ENCODE measurements at regions not wholly inside any gene's neighbourhood (a gene's known extent, or its start where the extent isn't known, plus 50 kb on each side); places are given as distances from the start of the nearest gene placed in this dataset.

DNA sequence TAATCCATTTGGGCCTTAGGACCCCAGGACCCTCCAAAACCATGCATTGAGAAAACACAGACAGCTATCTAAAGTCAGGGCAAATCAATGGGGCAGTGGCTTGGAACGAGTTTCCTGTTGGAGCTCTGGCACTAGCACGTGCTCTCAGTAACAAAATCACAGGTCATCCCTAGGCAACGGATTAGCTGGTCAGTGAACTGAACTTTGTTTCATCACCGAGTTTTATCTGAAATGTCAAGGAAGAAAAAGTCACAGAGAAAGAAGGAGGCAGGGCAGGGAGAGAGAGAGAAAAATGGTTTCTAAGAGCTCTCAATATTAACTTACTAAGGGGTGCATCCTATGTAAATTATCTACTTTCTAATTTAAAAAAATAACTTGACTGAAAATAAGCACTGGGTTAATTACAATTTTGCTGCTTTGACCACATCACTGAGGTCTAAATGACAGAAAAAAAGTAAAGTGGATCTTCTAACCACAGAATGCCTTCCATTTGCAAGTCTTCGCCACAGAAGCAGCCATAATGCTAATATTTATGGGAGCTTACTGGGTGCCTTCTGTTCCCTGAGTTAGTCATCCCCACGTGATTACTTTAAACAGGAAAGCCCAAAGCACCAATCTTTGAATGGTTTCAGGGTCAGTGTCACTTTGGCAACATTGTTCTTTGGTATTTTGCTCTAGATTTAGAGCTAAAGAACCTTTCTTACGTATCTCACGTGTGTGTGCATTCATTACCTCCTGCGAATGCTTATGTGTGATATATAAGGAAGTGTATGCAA, 503.9 kb downstream of the RASEF start:
- DNase-seq, result no peak

DNA sequence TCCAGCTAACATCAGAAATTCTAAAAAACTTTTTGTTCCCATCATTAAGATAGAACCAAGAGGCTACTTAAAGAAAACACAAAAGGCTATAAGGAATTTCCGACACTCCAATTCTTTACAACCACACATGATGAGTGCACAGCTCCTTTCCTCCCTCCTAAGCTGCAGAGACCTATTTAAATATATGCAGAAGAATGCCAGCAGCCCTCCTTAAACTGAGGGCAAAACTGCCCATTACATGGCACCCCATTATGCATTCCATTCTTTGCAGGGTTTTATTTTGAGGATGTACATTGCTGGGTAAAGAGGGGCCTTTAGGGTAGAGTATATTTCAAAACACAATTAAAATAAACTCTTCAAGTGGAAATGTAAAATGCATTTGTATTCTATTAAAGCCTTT, 502.9 kb downstream of the RASEF start:
- DNase-seq, result no peak

DNA sequence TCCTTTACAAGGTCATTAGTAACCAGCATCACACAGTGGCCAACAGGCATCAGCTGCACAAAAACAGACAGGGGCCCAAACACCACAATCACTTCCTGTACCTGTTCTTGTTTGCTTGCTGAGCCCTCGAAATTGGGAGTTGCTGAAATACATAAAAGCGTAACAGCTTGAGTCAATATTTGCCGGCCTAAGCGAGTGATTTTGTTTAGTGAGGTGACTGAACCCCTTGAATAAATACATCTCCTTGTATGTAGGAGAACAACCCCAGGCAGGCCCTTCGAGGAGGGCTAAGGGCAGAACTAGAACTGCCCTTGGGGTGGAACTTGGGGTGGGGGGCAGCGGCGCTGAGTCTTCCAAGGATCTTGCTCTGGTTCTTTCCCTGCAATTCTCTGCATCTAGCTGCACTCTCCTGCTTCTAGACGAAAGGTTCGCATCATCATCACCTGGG, 502.5 kb downstream of the RASEF start:
- no peak for DNase-seq

DNA sequence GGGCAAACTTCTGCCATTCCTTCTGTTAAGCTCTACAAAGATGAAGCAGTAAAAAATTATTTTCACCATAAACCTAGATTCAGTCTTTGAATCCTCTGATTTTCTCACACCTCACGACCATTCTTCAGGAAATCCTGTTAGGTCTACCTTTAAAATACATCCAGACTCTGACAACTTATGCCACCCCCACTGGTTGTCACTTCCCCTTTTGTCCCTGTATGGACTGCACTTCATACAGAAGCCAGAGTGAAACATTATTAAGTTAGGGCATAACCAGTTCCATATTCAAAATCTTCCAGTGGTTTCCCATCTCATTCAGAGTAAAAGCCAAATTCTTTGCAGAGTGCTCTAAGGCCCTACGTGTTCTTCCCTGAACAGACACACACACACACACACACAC, 499.8 kb downstream of the RASEF start:
- DNase-seq, result no peak

DNA sequence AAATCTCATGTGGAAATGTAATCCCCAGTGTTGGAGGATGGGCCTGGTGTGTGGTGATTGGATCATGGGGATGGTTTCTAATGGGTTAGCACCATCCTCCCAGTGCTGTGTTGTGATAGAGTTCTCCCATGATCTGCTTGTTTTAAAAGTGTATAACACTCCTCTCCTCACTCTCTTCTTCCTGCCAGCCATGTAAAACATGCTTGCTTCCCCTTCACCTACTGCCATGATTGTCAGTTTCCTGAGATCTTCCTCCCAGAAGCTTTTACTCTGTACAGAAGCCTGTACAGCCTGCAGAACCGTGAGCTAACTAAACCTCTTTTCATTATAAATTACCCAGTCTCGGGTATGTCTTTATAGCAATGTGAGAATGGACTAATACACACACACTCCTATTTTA, 499.1 kb downstream of the RASEF start:
- no peak for DNase-seq

DNA sequence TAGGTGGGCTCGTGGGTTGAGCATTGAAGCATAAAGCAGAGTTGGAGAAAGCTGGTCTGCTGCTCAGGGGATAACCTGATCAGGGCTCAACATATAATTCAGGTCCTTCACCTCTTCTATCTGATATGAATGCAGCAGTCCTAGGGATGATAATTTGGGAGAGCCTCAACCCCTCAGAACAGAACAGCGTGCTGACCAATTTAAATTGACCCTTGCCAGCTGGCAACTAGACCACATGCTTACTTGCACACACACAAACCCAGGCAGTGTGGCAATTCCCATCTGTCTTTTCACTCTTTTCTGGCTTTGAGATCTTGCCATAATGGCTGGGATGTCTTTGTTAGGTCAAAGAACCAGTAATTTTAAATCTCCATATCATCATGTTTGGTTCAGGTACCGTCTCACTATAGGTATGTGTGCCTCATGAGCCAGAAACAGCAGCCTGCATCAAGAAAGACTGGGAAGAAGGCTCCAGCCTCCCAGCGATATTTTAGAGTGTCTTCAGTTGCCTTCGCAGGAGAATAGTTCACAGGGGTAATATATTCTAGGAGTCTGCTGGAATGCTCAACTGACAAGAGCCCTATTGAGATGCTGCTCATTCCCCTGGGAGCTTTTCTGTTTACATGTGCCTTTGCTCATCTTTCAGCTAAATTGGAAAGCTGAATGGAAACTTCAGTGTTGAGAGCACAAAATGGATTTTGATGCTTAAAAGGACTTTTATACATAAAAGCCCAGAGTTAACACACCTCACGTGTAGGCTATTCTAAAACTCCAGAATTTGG, 497.6 kb downstream of the RASEF start:
- no peak for DNase-seq

DNA sequence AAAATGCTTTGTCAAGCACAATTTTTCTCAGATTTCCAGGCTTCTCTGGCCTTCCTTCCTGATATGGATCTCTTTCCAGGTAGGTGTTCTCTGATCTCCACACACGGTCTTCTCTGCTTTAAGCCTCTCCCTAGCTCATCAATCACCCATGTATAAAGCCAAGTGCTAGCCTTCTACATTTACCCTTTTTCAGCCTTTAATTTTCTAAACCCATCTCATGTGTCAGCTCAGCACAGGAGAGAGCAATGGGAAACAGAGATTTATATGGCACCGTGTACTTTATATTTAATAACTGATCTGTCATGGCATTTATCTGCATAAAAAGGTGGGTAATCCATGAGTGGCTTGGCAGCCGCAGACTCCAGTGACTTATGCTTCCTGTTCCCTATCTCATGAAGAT, 495.0 kb downstream of the RASEF start:
- DNase-seq, result no peak

DNA sequence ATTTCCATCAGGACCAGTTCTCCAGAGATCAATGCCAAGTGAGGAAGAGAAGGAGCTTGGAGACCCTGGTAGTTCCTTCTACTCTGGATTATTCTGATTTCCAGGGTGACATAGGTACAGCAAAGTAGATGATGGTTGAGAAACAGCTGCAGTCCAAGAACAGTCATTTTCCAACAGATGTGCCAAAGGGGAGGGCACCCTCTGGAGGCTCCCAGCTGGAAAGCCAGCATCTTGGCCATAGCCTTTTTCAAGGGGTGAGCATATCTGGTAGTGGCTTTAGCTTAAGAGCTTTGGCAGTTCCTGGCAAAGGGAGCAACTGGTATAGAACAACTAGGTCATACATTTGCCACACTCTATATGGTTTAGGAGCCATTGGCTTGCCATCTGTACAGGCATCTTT, 492.7 kb downstream of the RASEF start:
- DNase-seq, result no peak

DNA sequence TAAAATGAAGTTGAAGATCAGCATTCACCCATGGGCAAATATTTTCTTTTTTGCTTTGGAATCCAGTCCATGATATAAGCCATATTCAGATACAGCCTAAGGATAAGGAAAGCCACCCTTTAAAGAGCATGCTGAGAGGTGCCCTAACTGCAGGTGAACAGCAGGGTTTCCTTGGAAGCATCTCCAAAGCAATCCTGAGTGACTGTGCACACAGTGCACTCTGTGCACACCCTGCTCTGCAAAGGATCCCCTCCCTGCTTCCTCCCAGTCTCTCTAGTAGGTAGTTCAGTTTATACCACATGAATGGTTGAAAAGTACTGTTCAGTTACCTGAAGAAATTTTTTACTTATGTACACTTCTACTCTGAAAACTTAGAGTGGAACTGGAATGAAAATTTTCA, 491.4 kb downstream of the RASEF start:
- no peak for DNase-seq

DNA sequence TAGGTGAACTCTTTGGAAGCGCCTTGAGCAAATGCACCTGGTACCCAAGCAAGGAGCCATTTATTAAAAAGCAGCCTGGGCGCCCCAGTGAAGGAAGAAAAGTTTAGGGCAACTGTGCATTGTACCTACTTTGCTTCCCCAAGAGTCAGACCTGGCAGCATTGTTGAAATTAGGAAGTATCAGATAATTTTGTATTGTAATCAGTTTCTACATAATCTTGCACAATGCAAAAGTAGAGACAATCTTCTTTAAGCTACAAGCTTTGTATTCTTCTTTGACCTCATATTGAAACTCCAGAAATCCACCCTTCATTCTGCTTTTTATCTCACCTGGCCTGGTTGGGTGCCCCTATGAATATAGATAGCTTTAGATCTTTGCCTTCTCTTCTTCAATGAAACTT, 490.8 kb downstream of the RASEF start:
- DNase-seq, result no peak

DNA sequence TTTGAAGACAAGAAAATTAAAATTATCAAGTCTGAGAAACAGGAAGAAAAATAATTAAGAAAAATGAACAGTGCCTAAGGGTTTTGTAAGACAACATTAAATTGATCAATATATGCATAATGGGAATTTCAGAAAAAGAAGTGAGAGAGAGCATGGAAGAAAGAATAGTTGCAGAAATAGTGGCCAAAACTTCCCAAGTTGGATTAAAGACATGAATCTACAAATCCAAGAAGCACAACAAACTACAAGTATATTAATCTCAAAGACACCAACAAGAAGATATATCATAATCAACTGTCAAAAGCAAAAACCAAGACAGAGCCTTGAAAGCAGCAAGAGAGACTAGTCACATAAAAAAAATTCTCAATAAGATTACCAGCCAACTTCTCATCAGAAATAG, 488.0 kb downstream of the RASEF start:
- DNase-seq, result no peak

DNA sequence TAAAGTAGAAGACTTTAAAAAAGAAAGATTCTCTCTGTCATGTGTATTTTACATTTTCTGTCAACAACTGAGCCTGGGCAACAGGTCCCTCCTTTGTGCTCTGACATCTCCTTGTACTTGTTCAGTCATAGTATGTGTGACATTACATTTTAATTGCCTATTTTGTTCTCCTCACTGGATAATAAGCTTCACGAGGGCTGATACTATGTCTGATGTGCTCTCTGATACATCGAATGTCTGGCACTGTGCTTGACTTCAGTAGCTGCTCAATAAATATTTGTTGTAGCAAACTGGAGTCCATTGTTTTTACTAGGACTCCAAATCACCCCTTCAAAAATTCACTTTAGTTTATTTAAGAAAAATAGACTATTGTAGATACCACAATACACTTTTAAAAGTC, 482.0 kb downstream of the RASEF start:
- DNase-seq, result no peak

DNA sequence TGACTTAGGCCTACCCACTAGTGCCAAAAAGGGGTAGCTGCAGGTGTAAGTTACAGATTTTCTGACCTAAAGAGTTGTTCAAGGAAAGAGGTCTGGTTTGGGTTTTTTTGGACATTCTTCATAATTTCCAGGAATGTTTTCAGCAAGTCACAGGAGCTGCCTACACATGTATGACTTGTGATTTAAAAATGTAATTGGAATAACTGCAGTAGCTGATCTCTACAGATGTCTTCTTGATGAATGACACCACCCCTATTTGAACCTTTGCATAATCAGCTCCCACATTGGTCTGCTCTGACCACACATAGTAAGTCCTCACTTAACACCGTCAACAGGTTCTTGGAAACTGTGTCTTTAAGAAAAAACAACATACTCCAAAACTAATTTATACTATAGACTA, 481.4 kb downstream of the RASEF start:
- DNase-seq, result no peak

DNA sequence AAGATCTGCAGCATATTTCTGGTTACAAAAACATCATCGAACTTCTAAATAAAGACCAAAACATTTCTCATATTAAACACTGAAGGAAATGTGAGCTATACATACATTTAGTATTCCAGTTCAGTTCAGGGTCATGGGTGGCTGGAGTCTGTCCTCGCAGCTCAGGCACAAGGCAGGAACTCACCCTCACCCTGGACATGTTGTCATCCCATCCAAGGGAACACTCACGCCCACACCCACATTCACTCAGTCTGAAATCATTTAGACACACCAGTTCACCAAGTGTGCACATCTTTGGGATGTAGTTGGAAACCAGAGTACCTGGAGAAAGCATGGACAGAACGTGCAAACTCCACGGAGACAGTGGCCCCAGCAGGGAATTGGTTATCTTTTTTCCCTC, 481.0 kb downstream of the RASEF start:
- DNase-seq, result no peak

DNA sequence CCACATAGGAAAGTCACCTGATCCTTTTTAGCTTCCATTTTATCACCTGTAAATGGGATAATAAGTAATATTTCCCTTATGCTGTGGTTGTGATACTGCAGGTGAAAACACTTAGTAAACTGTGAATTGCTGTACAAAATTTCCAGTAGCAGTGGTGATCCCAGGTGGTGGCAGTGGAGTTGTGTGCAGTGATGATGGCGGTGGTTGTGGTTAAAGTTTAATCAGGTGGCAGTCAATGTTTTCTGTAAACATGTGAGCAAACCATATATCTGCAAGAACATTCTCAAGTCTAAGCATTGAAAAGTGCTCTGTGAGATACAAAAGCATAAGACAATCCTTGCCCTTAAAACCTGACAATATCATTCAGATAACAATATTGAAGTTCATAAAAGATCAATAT, 480.2 kb downstream of the RASEF start:
- DNase-seq, result no peak

DNA sequence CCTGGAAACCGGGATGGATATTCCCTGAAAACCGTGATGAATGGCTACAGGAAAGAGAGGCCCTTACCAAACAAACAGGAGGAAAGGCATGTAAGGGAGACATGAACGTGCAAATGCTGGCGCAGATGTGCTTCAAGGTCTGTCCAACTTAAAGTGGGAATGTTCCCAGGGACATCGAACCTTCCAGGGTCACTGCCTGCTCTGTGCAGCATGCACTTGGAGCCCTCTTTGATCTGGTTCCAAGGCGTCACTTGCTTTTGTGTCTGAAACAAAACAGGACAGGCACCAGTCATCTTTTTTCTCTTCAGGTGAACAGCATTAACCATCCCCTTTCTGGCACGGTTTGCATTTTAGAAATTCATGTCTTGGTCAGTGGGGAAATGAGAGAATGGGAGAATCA, 479.4 kb downstream of the RASEF start:
- DNase-seq, result no peak

DNA sequence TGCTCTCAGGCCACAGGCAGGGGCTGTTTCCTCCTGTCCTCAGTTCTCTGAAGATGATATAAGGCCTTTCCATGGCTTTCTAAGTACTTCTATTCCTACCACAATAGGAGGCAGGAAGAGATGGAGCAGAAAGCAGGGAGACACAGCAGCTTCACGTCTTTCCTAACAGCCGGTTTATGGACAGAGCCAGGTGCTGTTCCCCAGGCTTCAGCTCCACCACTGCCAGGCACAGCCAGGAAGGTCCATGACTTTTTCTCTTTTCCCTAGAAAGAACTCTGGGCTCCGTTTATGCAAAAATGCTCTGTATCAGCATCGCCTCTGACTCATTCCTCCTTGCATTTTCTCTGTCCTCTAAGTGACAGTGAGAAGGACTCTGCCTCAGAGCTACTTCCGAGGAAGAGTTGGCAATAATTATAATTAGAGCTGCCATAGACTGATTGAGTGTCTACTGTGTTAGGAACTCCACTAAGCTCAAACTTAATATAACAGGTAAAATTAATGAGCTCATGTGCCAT, 478.5 kb downstream of the RASEF start:
- no peak for DNase-seq

DNA sequence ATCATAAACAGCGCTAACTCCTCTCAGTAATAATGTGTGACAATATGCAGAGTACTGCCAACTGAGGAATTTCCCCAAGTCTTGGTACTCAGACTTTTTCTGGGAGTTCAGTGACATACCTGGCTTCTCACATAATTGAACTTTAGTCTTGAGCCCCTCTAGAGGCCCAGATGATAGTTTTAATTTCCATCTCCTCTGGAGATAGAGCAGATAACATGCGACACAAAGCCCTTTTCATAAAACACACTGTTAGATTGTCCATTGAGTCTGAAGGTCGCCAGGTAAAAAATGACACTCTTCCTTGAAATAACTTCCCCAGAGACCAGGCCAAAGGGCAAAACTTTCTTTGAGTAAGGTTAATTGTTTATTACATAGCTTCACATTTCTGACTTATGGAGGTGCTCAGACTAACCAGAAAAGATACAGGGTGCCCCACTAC, 476.0 kb downstream of the RASEF start:
- no peak for DNase-seq

DNA sequence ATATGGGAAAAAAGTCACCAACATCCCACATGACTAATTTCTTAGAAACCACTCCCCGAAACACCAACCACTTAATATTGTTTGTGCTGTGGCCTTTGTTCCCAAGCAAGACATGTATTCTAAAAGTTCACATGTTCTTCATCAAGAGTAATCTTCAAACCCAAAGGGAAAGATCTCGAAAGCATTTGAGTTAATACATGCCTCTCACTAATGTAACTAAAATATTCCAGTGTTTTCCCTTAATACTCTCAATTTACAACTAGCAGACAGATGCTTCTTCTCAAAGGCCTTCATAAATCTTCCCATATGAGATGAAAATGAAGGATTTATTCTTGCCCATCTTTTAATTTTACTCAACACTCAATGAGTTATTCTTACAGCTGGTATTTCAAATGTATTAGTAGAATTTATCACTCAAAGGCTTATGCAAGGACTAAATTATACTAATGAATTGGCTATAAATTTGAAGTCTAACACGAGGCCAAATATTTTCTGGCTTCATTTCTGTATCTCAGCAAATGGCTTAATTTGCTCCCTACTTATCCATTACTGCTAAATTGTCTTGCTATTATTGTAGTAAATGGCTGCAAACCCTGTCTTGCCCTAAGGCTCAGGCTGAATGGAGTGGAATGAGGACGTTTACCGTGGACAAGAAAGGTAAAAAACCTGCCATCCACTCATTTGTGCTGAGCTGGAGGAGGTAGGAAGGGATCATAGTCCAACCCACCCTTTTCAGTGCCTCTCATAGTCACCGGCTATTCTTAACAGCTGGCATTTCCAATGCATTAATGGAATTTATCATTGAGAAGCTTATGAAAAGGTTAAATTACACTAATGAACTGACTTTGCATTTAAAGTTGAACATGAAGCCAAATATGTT, 474.4 kb downstream of the RASEF start:
- no peak for DNase-seq

DNA sequence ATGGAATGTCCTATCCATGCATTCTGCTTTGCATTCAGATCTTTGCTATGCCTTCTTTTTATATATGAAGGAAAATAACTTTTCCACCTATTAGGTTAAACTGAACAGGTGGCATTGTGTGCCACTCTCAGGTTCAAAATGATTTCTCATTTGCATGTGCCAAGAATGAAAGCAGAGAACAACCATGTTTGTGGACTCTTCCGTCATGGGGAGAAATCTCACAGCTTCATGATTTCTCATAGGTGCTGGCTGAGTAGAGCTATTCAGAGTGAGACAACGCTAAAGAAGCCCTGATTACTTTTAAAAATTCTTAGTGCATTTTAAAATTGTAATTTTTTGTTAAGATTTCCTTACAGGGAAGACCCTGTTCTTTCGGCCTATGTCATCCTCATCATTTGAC, 472.1 kb downstream of the RASEF start:
- DNase-seq, result no peak

DNA sequence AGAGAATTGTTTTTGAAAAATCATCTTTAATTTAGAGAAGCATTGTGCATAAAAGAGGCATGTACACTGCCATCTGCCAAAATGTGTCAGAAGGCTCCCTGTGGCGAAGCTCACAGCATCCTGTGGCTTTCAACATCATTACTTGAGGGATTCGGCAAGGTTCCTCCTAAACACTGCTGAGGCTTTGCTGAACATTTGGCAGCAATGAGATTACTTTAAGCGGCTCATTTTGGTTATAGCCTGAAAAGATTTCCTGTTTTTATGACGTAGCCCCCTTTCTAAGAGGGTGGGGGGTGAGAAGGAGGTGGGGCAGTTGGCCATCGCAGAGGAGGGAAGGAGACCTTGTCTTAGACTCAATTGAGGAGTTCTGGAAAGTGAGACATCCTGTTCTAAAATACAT, 469.4 kb downstream of the RASEF start:
- DNase-seq, result no peak

DNA sequence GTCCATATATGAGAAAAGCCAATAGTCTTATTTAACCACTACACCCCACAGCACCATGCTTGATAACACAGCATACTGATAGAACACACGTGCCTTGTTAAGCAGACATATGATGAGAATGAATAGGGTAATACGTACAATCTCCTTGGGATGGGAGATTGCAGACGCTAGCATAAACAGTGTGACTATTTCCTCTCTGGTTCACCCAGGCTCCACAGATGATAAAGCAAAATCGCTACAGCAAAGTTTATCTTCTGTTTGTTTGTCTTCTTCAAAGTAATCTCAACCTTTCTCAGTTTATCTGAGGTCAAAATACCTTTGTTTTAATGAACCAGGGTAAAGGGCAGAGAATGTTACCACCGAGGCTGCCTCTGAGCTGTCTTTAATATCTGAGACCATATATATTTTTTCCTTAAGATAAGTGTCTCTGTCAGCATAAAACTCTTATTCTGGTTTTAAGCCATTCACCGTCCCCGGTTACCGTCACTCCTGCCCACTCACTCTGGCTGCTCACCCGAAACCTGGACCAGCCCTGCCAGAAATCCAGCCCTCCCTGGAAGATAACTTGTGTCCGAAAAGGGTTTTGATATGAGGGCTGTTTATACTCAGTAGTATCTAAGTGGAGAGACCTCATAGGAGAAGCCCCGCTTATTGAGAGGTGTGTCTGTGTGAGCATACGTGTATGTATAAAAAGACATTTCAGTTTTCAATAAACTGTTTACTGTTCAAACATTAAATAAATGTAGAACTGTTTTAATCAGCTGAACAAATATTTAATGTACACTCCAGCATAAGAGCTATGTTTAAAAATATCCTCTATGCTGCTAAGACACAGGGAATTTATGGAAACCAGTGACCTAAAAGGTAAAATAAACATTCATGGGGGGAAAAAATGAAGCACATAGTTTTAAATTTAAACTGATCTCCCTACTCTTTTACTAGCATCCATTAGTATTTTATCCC, 465.4 kb downstream of the RASEF start:
- no peak for DNase-seq
